T-helper 2 cell treated with Interferon-gamma antibody and Interleukin-4, amounts not matched to agents 5 μg/mL and 100 μg/mL, for 36 hours (primary cell): ENCODE measurements at regions not wholly inside any gene's neighbourhood (a gene's known extent, or its start where the extent isn't known, plus 50 kb on each side); places are given as distances from the start of the nearest gene placed in this dataset.
"Not testable (repeated sequence)": the region's sequence is repeated elsewhere in the genome, so short reads cannot be mapped to it uniquely, and the experiment has no call there.

Experiments
- DNase-seq: peaks from one replicate; pipeline ENCODE4 v3.0.0; 2021; ENCODE audit warnings: low spot score
- H3K27ac Mint-ChIP-seq: one replicate; pipeline ENCODE4 v1.8.0; 2021; ENCODE audit warnings: mild to moderate bottlenecking, mixed read lengths
- H3K27me3 Mint-ChIP-seq: one replicate; pipeline ENCODE4 v1.8.0; 2021; ENCODE audit warnings: low read depth, mixed read lengths
- H3K36me3 Mint-ChIP-seq: one replicate; pipeline ENCODE4 v1.8.0; 2021; ENCODE audit warnings: low read depth, mixed read lengths
- H3K4me1 Mint-ChIP-seq: one replicate; pipeline ENCODE4 v1.8.0; 2021; ENCODE audit warnings: low read depth, mixed read lengths
- H3K4me3 Mint-ChIP-seq: one replicate; pipeline ENCODE4 v1.8.0; 2022; ENCODE audit warnings: mild to moderate bottlenecking, moderate library complexity, mixed read lengths
- H3K9me3 Mint-ChIP-seq: one replicate; pipeline ENCODE4 v1.8.0; 2021; ENCODE audit warnings: mixed read lengths

DNA sequence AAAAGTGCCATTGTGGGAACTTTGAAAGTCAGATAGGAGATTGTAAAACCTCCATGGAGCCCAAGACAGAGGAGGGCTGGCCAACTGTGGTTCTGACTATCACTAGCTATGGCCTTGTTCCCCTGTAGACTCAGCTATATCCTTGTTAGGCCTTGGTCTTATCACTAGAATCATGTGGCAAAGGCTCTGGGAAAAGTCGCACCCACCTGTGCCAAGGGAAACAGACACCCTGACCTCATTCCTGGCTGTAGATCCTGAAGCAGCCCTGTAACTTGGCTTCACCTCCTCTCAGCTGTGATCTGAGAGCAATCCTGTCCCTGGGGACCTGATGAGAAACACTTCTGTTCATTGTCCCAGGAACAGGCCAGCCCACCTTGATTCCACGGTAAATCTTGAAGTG is 566.2 kb downstream of the TMEM135 start:
- H3K4me3 Mint-ChIP-seq: no peak overlapping the region
- no peaks in the 10 kb centered on the region for H3K9me3 Mint-ChIP-seq
- no peaks in the 10 kb centered on the region for H3K27me3 Mint-ChIP-seq
- DNase-seq: no peak
- no peaks in the 10 kb centered on the region for H3K4me1 Mint-ChIP-seq
- no peak overlapping the region for H3K27ac Mint-ChIP-seq
- H3K36me3 Mint-ChIP-seq: no peaks in the 10 kb centered on the region

DNA sequence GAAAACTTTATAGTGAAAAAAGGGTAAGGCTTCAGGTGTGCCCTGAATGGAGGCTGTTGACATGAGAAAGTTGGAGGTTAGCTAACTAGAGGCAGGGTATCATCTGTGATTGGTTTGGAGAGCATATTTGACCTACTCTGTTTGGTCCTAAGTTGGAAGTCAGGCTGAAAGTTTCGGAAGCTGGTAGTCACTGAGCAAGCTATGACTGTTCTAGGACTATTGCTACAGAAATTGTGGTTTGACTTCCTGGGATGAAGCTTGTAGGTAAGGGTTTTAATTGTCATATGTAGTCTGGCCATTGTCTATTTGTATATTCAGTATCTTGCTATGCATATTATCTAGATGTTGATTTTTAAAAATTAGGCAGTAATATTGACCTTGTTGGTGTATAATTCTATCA is 565.0 kb downstream of the TMEM135 start:
- Mint-ChIP-seq H3K27ac (no peak overlapping the region), H3K9me3 (no peaks in the 10 kb centered on the region), H3K27me3 (no peaks in the 10 kb centered on the region), H3K4me1 (no peaks in the 10 kb centered on the region), H3K36me3 (no peaks in the 10 kb centered on the region), H3K4me3 (no peak overlapping the region)
- no peak for DNase-seq

DNA sequence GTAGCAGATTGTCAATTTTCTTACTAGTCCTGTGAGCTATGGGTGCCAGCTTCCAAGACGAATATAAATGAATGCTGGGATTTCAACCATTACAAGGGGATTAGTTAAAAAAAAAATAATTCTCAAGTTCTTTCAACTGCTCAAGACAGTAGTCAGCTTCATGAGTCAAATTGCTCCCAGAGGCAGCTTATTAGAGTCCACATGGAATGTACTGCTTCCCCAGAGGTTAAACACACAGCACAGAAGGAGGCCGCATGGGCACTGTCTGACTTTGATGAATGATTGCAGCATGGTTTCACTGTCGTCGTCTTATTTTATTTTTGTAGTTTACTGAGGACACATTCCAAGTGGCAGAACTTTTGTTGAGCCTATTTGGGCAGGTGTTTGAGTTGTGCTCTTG is 563.2 kb downstream of the TMEM135 start:
- Mint-ChIP-seq H3K4me3 (no peak overlapping the region), H3K27ac (no peak overlapping the region), H3K27me3 (no peaks in the 10 kb centered on the region), H3K4me1 (no peaks in the 10 kb centered on the region), H3K36me3 (no peaks in the 10 kb centered on the region), H3K9me3 (no peaks in the 10 kb centered on the region)
- no peak for DNase-seq

DNA sequence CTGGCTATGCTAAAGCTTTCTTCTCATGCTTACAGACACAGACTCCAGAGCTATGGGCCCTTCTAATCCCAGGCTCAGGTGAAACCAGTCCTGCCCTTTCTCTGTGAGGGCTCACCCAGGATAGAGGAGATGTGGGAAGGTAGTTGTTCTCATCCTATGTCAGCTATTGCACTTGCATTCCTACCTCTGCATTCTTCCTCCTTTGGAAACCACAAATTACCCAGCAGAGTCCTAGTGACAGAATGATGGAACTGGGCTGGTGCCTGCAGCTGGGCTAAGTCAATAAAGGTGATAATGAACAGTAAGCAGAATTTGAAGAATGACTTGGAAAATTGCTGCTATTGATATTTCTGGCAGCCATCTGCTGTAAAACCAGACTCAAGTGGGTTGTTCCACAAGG is 560.0 kb downstream of the TMEM135 start:
- H3K27ac Mint-ChIP-seq: no peak overlapping the region
- no peaks in the 10 kb centered on the region for H3K36me3 Mint-ChIP-seq
- H3K4me1 Mint-ChIP-seq: no peaks in the 10 kb centered on the region
- no peak overlapping the region for H3K4me3 Mint-ChIP-seq
- peaks cover 3% of the 10 kb centered on the region for H3K9me3 Mint-ChIP-seq
- DNase-seq: no peak
- no peaks in the 10 kb centered on the region for H3K27me3 Mint-ChIP-seq

DNA sequence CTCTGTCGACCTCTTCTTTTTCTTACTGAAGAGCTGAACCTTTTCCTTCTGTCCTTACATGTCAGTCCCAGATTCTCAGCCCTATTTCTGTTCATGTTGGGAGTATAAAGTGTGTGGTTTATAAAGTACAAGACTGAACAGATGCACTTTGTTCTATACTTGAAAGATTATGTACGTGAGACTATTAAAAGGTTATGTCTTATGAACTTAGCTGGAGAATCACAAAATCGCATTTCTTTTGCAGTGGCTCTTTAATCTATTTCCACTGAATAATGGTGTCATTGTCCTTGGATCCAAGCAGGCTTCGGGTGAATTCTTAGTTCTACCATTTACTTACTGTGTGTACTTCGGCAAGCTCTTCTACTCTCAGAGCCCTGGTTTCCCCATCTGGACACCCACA is 558.4 kb downstream of the TMEM135 start:
- H3K4me1 Mint-ChIP-seq: no peaks in the 10 kb centered on the region
- H3K27ac Mint-ChIP-seq: no peak overlapping the region
- no peak for DNase-seq
- H3K27me3 Mint-ChIP-seq: no peaks in the 10 kb centered on the region
- H3K4me3 Mint-ChIP-seq: no peak overlapping the region
- no peaks in the 10 kb centered on the region for H3K36me3 Mint-ChIP-seq
- peaks cover 3% of the 10 kb centered on the region for H3K9me3 Mint-ChIP-seq

DNA sequence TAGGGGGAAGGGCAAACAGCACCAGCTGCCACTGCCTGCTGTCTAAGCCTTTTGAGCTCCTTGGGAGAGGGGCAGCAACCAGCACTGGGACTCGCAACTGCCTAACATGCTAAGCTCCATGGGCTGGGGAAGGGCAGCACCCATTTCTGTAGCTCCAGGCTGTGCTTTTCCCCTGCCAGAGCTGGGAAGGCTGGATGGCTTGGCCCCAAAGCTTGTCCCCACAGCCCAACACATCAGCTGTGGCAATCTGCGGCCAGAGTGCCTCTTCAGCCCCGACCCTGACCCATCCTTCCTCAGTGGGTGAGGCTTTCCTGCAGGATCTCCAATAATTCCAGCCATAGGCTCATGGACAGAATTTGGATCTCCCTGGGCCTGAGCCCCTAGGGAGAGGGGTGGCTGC is 551.3 kb downstream of the TMEM135 start:
- no peak for DNase-seq
- Mint-ChIP-seq H3K4me1 (no peaks in the 10 kb centered on the region), H3K27ac (no peak overlapping the region), H3K9me3 (peaks cover 23% of the 10 kb centered on the region), H3K4me3 (no peak overlapping the region), H3K36me3 (no peaks in the 10 kb centered on the region), H3K27me3 (no peaks in the 10 kb centered on the region)

DNA sequence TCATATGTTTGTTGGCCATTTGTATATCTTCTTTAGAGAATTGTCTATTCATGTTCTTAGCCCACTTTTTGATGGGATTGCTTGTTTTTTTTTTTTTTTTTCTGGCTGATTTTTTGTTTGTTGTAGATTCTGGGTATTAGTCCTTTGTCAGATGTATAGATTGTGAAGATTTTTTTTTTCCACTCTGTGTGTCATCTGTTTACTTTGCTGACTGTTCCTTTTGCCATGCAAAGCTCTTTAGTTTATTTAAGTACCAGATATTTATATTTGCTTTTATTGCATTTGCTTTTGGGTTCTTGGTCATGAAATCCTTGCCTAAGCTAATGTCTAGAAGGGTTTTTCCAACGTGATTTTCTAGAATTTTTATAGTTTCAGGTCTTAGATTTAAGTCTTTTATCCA is 547.9 kb downstream of the TMEM135 start:
- H3K4me1 Mint-ChIP-seq, DNase-seq, H3K27me3 Mint-ChIP-seq, H3K36me3 Mint-ChIP-seq, H3K27ac Mint-ChIP-seq, H3K4me3 Mint-ChIP-seq: not testable (repeated sequence)
- peaks cover 23% of the 10 kb centered on the region for H3K9me3 Mint-ChIP-seq

DNA sequence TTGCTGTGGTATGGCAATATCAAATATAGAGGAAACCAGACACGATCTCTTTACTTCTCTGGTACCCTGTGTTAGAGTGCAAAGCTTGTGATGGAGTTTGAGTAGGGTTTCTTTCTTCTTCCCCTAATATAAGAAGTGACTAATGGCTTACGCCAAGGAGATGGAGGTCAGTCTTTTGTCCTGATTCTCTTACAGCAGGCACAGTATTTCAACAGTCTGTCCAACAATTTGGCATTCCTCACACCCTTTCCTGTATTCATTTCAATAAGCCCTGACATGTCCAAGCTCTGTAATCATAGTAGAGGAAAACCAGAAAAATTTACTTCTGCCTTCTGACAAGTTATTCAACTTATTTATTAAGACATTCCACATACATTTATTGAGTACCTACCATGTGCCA is 546.2 kb downstream of the TMEM135 start:
- Mint-ChIP-seq H3K4me1 (no peaks in the 10 kb centered on the region), H3K36me3 (no peaks in the 10 kb centered on the region), H3K27me3 (no peaks in the 10 kb centered on the region), H3K9me3 (peaks cover 10% of the 10 kb centered on the region), H3K4me3 (no peak overlapping the region), H3K27ac (no peak overlapping the region)
- DNase-seq: no peak

DNA sequence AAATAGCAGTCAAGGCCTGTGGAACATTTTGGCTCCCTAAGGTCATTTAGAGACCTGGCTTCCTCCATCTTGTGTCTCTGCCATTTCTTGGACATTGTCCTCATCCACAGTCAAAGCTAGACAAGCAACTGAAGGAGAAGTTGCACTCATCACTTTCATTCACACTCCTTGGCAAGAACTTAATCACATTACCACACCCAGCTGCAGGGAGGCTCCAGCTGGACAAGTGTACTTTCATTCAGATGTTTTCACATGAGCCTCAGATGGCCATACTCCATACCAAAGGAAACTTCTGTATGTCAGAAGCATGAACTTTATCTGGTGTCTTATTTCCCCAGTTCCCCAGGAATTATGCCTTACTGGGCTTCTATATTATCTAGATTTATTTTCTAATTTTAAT is 537.4 kb downstream of the TMEM135 start:
- Mint-ChIP-seq H3K9me3 (no peaks in the 10 kb centered on the region), H3K27me3 (no peaks in the 10 kb centered on the region), H3K4me3 (no peak overlapping the region), H3K4me1 (no peaks in the 10 kb centered on the region), H3K27ac (no peak overlapping the region), H3K36me3 (no peaks in the 10 kb centered on the region)
- no peak for DNase-seq

DNA sequence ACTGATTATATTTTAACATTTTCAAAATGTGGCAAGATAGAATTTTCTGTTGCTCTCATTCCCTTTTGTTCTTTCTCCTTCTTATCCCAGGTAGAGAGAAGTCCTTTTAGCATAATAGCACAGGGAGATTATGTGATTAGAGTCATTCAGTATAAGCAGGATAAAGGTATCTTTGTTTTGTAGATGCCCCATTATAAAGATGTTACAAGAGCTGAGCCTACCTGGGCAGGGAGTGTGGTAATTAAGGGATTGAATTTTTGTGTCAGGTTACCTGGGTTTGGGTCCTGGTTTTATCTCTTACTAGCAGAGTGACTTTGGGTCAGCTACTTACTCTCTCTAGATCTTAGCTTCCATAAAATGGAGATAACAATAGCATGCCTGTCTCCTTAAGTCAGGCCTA is 536.5 kb downstream of the TMEM135 start:
- Mint-ChIP-seq H3K27ac (no peak overlapping the region), H3K27me3 (no peaks in the 10 kb centered on the region), H3K36me3 (no peaks in the 10 kb centered on the region), H3K4me1 (no peaks in the 10 kb centered on the region), H3K9me3 (no peaks in the 10 kb centered on the region), H3K4me3 (no peak overlapping the region)
- no peak for DNase-seq

DNA sequence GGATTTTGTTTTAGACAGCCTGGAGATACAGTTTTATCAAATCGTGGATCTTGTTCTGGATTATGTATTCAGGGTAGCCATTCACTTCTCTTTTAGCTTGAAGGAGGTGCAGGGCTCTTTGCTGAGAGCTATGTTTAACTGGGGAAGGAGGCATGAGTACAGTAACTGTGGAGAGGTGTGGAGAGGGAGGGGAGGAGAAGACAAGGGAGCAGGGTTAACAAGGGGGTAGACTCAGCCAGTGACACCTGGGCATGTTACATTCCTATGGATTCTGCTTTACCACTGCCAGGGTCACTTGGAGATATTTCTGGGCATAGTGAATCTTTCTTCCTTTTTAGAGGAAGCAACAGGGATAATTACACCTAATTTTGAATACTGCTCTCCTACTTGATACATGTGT is 536.0 kb downstream of the TMEM135 start:
- Mint-ChIP-seq H3K4me1 (no peaks in the 10 kb centered on the region), H3K27me3 (no peaks in the 10 kb centered on the region), H3K27ac (no peak overlapping the region), H3K36me3 (no peaks in the 10 kb centered on the region), H3K9me3 (no peaks in the 10 kb centered on the region), H3K4me3 (no peak overlapping the region)
- no peak for DNase-seq

DNA sequence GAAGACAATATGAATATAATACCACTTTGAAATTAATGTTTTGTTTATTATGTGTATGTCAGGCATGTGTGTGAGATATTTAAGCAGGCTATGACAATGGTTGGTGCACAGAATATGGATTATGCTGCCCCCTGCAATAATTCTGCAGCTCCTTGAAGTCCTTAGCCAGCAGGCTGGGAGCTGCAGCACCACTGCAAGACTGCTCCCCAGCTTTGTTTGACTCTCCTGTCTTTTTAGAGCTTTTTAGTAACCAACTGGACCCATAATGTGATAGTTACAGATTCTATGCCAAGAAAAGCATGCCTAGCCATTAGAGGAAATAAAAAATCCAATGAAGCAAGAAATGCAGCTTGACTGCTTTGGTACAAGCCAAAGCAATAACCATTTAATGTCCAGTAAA is 535.1 kb downstream of the TMEM135 start:
- DNase-seq: no peak
- Mint-ChIP-seq H3K27me3 (no peaks in the 10 kb centered on the region), H3K36me3 (no peaks in the 10 kb centered on the region)

DNA sequence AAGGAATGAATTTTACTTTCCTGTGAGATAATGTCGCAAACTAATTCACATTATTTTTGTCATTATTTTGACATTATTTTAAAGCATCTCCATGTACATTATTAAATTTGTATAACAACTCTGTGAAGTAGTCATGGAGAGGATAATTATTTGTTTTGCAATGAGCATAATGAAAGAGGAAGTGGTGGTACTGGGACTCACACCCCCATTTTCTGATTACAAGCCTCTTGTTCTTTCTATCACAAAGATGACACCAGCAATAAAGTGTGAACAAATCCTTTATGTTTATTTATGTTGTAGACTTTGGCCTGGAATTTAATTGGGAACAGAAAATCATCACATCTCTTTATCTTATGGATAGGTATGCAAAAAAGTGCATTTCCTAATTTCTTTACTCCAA is 522.6 kb downstream of the TMEM135 start:
- Mint-ChIP-seq H3K9me3 (no peaks in the 10 kb centered on the region), H3K27ac (no peak overlapping the region), H3K4me1 (no peaks in the 10 kb centered on the region), H3K36me3 (no peaks in the 10 kb centered on the region), H3K4me3 (no peak overlapping the region), H3K27me3 (no peaks in the 10 kb centered on the region)
- no peak for DNase-seq

More for the DNA sequence above, 535.1 kb downstream of the TMEM135 start:
- no peaks in the 10 kb centered on the region for H3K9me3 Mint-ChIP-seq
- H3K27ac Mint-ChIP-seq: no peak overlapping the region
- H3K4me1 Mint-ChIP-seq: no peaks in the 10 kb centered on the region
- no peak overlapping the region for H3K4me3 Mint-ChIP-seq

DNA sequence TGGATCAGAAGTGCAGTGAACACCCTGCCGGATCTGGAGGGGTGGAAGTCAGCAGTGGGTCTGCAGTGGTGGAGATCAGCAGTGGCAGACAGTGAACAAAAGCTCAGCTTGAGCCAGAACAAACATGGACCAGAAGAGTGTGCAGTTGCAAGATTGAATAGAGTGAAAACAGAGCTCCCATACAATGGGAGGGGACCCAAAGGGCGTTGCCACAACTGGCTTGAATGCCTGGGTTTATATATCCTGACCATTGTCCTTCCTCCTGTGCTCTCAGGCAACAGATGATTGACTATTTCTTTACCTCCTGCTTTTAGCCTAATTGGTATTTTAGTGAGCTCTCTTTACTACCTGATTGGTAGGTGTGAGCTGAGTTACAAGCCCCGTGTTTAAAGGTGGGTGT is 522.1 kb downstream of the TMEM135 start:
- not testable (repeated sequence) for H3K9me3 Mint-ChIP-seq, H3K4me3 Mint-ChIP-seq, H3K27ac Mint-ChIP-seq, DNase-seq, H3K36me3 Mint-ChIP-seq, H3K4me1 Mint-ChIP-seq, H3K27me3 Mint-ChIP-seq

DNA sequence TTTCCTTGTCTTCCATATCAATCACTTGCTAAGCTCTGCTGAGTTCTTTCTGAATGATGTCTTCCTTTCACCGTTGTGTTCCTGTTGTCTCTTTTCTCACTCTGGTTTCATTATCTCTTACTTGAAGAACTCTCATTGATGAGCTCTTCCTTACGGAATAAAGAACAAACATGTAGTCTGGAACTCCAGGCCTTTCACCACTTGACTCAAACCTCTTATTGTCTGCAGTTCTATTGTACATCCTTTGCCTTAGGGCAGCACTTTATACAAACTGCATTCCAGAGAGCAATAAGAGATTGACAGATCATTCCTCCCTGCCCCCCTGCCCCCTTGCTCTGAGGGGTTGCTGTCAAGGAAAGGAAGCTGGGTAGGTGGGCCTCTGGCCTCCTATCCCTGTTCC is 517.4 kb downstream of the TMEM135 start:
- no peak for DNase-seq
- Mint-ChIP-seq H3K4me3 (no peak overlapping the region), H3K9me3 (peaks cover under 1% of the 10 kb centered on the region), H3K36me3 (no peaks in the 10 kb centered on the region), H3K27ac (no peak overlapping the region), H3K4me1 (no peaks in the 10 kb centered on the region), H3K27me3 (no peaks in the 10 kb centered on the region)

DNA sequence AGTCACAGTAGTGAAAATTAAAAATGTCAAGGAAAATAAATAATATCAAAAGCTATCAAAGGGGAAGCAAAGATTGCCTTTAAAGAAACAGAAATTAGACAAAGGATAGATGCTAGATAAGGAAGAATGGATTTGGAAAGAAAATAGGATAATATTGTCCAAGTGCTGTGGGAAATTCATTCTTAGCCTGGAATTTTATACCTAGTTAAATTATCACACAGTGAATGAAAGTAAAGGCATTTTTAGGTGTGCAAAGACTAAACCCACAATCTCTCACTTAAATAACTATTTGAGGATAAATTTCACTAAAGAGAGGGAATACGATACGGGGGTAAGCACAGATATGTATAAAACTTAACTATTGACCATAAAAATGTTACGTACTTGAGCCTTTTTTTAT is 511.1 kb downstream of the TMEM135 start:
- H3K4me3 Mint-ChIP-seq: no peak overlapping the region
- H3K27me3 Mint-ChIP-seq: no peaks in the 10 kb centered on the region
- no peaks in the 10 kb centered on the region for H3K36me3 Mint-ChIP-seq

More for the DNA sequence above, 511.1 kb downstream of the TMEM135 start:
- no peak overlapping the region for H3K27ac Mint-ChIP-seq
- H3K4me1 Mint-ChIP-seq: no peaks in the 10 kb centered on the region
- DNase-seq: no peak
- peaks cover 28% of the 10 kb centered on the region for H3K9me3 Mint-ChIP-seq
